Pancreas (tissue), 10 donors: ENCODE measurements at regions not wholly inside any gene's neighbourhood (a gene's known extent, or its start where the extent isn't known, plus 50 kb on each side); places are given as distances from the start of the nearest gene placed in this dataset.

Experiments used
- ATAC-seq, 4 donors: fragments of 200-7000 bp; cut with Tn5 transposase; one replicate each; pipeline versions ENCODE4 v1.8.0 to v1.9.1; 2020; ENCODE audit warnings: mild to moderate bottlenecking in 4 of 4, moderate library complexity in 4 of 4
- DNase-seq, 6 donors: peaks; one replicate each; pipeline ENCODE4 v3.0.0-alpha.2; 2020
- FAIRE-seq: peaks from 2 replicates; lab custom pipeline; 2012; peaks lifted over from hg19 to GRCh38; lab: Jason Lieb, UNC
- H3K27ac ChIP-seq, 4 donors: fragments of 200-600 bp; sonication (generic); 1 replicate in 3 of 4; 2 replicates in 1 of 4; pipeline versions ENCODE4 v1.5.0 to v1.8.0; 2020
- H3K27me3 ChIP-seq, 4 donors: fragments of 200-600 bp; one replicate each; pipeline ENCODE4 v1.8.0; 2021
- H3K36me3 ChIP-seq, 3 donors: fragments of 200-600 bp; sonication (generic) in 1 of 3; one replicate each; pipeline versions ENCODE4 v1.5.0 to v1.8.0; 2020 to 2021
- H3K4me1 ChIP-seq, 3 donors: fragments of 200-600 bp; one replicate each; pipeline ENCODE4 v1.8.0; 2021
- H3K4me3 ChIP-seq, 4 donors: fragments of 200-600 bp; sonication (generic) in 2 of 4; one replicate each; pipeline versions ENCODE4 v1.5.0 to v1.8.0; 2020 to 2021
- H3K9me3 ChIP-seq, 4 donors: fragments of 200-600 bp; one replicate each; pipeline ENCODE4 v1.8.0; 2021
- WGBS, 2 donors: extraction: QIAGEN DNeasy Blood & Tissue Kit; methylation state at CpG; one replicate each; pipeline ENCODE4 v1.1.7; 2013; 5-methylcytosine and 5-hydroxymethylcytosine counted together
- intact Hi-C, 3 donors: fragments of 100-400 bp; cut with DNase I; formaldehyde crosslinking; loops; one replicate each; pipeline versions ENCODE4 v1.11.1 to v1.14.2; 2022
- TF ChIP-seq, protein P1 (sequence below), 4 donors: fragments of 200-600 bp; sonication (generic) in 3 of 4; IDR thresholded peaks; one replicate each; pipeline versions ENCODE4 v1.5.0 to v1.8.0; 2021; ENCODE audit warnings: antibody characterized with exemption in 4 of 4
- donor health status: healthy with polysubstance abuse.
- donor health status: DM: no; HTN: no; CAD: no; lungs with moderate emphysema.
- donor health status: DM: no; HTN: no; CAD: no.
- donor health status: control.
- donor health status: control.
- donor health status: Bipolar disorder and iron deficiency.
- donor health status: DM: yes; HTN: yes; CAD: no.
- donor health status: DM: no; HTN: no; CAD: no.
- donor health status: DM: no; HTN: no; CAD: no.
- donor health status: DM: yes; HTN: yes; CAD: no.

DNA sequence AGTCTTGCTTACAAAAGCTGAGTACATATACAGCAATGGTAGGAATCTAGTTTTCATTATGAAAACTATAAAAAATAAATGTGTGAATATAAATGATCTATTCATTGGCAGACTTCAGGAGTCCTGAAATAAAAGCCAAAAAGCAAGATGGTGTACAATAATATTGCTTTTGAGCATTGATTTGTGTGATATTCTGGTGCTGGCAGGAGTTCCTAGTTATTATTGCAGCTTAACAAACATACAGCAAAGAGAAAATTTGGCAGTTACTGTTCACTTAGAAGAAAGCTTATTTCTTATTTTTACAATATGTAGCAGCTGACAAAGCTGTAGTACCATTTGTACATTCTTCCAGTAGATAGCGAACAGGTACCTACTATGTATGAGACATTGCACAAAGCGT, 1518.9 kb upstream of the TENM4 start:
- H3K36me3 ChIP-seq: no peaks in the 10 kb centered on the region
- no peak for ATAC-seq
- TF ChIP-seq, protein P1, sequence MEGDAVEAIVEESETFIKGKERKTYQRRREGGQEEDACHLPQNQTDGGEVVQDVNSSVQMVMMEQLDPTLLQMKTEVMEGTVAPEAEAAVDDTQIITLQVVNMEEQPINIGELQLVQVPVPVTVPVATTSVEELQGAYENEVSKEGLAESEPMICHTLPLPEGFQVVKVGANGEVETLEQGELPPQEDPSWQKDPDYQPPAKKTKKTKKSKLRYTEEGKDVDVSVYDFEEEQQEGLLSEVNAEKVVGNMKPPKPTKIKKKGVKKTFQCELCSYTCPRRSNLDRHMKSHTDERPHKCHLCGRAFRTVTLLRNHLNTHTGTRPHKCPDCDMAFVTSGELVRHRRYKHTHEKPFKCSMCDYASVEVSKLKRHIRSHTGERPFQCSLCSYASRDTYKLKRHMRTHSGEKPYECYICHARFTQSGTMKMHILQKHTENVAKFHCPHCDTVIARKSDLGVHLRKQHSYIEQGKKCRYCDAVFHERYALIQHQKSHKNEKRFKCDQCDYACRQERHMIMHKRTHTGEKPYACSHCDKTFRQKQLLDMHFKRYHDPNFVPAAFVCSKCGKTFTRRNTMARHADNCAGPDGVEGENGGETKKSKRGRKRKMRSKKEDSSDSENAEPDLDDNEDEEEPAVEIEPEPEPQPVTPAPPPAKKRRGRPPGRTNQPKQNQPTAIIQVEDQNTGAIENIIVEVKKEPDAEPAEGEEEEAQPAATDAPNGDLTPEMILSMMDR (IDR thresholded peaks at IDR 0.05): no peak
- intact Hi-C loops: no loop called here
- DNase-seq: no peak
- WGBS, 2 donors: 80 to 92% methylated on average over 2 of the region's 2 CpGs
- H3K27me3 ChIP-seq: no peaks in the 10 kb centered on the region
- H3K27ac ChIP-seq: no peak overlapping the region
- no peak overlapping the region for H3K4me3 ChIP-seq
- no peak for FAIRE-seq
- no peaks in the 10 kb centered on the region for H3K9me3 ChIP-seq
- no peaks in the 10 kb centered on the region for H3K4me1 ChIP-seq

DNA sequence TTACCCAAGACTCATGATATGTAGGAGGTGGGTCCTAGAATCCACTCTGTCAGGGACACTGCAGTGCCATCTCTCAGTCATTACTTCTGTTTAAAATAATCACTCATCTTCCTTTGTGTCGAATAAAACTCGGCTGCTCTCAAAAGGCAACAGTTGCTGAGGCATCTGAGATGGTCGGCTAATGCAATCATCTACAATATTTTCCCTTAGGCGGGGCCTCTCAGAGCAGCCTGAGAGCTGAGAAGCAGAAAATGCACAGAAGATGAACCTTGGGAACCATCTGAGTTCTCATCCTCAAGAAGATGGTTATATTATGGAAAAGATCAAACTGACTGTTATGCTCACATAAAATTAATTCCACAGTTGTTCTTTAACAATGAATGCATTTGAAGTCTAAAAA, 1518.2 kb upstream of the TENM4 start:
- intact Hi-C loops: no loop called here
- ATAC-seq: no peak
- no peak for DNase-seq
- no peaks in the 10 kb centered on the region for H3K4me1 ChIP-seq
- TF ChIP-seq, protein P1 (IDR thresholded peaks at IDR 0.05): no peak
- no peaks in the 10 kb centered on the region for H3K36me3 ChIP-seq
- no peak overlapping the region for H3K27ac ChIP-seq
- no peaks in the 10 kb centered on the region for H3K27me3 ChIP-seq
- no peak overlapping the region for H3K4me3 ChIP-seq
- 63 to 69% methylated on average over 4 of the region's 4 CpGs for WGBS, 2 donors
- no peak for FAIRE-seq
- no peaks in the 10 kb centered on the region for H3K9me3 ChIP-seq

DNA sequence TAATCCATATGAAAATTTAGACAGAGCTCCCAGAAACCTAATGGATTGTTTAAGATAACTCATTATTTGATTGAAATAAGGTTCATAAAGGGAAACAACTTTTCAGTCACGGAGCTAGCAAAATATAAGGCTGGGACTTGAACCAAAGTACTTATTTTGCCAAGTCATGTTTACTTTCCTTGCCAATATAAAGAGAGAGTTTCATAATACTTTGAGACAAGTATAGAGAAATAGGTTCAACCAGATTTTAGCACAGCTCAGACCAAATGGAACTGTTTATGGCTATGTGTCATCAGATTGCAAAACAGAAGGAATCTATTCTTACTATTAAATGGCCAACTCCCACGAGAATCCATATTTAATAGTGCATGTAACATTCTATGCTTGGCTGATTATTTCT, 1517.5 kb upstream of the TENM4 start:
- H3K36me3 ChIP-seq: no peaks in the 10 kb centered on the region
- H3K27me3 ChIP-seq: no peaks in the 10 kb centered on the region
- no peaks in the 10 kb centered on the region for H3K4me1 ChIP-seq
- intact Hi-C loops: no loop called here
- ATAC-seq: no peak
- WGBS, 2 donors: 34 to 37% methylated on average over 2 of the region's 2 CpGs
- DNase-seq: no peak
- H3K4me3 ChIP-seq: no peak overlapping the region
- no peak overlapping the region for H3K27ac ChIP-seq
- FAIRE-seq: no peak
- TF ChIP-seq, protein P1 (IDR thresholded peaks at IDR 0.05): no peak
- no peaks in the 10 kb centered on the region for H3K9me3 ChIP-seq

DNA sequence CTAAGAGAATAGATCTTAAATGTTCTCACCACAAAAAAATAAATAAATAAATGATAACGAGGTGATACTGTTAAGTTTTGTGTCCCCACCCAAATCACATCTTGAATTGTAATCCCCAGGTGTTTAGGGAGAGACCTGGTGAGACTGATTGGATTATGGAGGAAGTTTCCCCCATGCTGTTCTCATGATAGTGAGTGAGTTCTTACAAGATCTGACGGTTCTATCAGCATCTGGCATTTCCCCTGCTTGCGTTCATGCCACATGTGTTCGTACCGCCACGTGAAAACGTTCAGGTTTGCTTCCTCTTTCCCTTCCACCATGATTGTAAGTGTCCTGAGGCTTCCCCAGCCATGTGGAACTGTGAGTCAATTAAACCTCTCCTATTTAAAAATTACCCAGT, 1514.8 kb upstream of the TENM4 start:
- TF ChIP-seq, protein P1 (IDR thresholded peaks at IDR 0.05): no peak
- Histone ChIP-seq H3K9me3 (no peaks in the 10 kb centered on the region), H3K4me1 (no peaks in the 10 kb centered on the region), H3K4me3 (no peak overlapping the region), H3K27ac (no peak overlapping the region), H3K36me3 (no peaks in the 10 kb centered on the region), H3K27me3 (no peaks in the 10 kb centered on the region)
- FAIRE-seq (no peak), ATAC-seq (no peak), DNase-seq (no peak)
- intact Hi-C loops: no loop called here
- 66 to 73% methylated on average over 7 of the region's 7 CpGs for WGBS, 2 donors

DNA sequence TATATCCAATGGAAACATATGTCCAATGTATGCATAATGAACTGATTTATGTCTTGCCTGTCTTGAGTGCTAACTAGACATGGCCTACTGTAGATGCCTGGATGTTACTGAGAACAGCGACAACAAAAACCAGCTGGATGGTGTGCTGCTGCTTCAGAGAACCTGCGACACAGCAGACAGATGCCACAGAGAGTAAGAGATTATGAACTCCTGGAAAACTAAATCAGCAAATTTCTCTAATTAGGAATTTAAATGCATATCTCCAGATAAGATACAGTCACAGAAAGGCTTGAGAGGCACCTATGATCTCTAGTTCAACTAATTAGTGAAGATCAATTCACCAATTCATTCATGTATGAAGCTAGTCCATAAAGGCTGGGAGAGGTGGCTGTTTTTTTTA, 1508.0 kb upstream of the TENM4 start:
- no peak for ATAC-seq
- WGBS, 2 donors: 93 to 97% methylated on average over 2 of the region's 2 CpGs

More for the DNA sequence above, 1508.0 kb upstream of the TENM4 start:
- Histone ChIP-seq H3K9me3 (no peaks in the 10 kb centered on the region), H3K36me3 (no peaks in the 10 kb centered on the region), H3K4me3 (no peak overlapping the region), H3K27ac (no peak overlapping the region), H3K27me3 (peaks cover 0 to 4% (median 0%) of the 10 kb centered on the region in 4 donors), H3K4me1 (no peaks in the 10 kb centered on the region)
- TF ChIP-seq, protein P1 (IDR thresholded peaks at IDR 0.05): no peak
- no peak for DNase-seq
- FAIRE-seq: no peak
- intact Hi-C loops: no loop called here
